ENCODE measurements at regions not wholly inside any gene's neighbourhood (a gene's known extent, or its start where the extent isn't known, plus 50 kb on each side); places are given as distances from the start of the nearest gene placed in this dataset.

- no peak for FAIRE-seq
- Histone ChIP-seq H3K36me3 (ENCODE audit: control insufficient read depth, insufficient read depth, low read length) (no peaks in the 10 kb centered on the region), H3K4me3 (ENCODE audit: low read depth, low read length) (no peak overlapping the region), H3K27me3 (ENCODE audit: control insufficient read depth, insufficient read depth, low read length) (no peaks in the 10 kb centered on the region)
- TF ChIP-seq CTCF (IDR thresholded peaks at IDR 0.05; ENCODE audit: insufficient read depth, low read length, severe bottlenecking) = no peak
- DNase-seq (ENCODE audit: low read depth) = peak; percentile 77
These were observed 330.8 kb downstream of the PTEN start for GRCh38 chr10:88194041-88194887.

- Histone ChIP-seq H3K27me3 (ENCODE audit: control insufficient read depth, insufficient read depth, low read length) (no peaks in the 10 kb centered on the region), H3K36me3 (ENCODE audit: control insufficient read depth, insufficient read depth, low read length) (no peaks in the 10 kb centered on the region), H3K4me3 (ENCODE audit: low read depth, low read length) (no peak overlapping the region)
- no peak for FAIRE-seq
- no peak for TF ChIP-seq CTCF (IDR thresholded peaks at IDR 0.05; ENCODE audit: insufficient read depth, low read length, severe bottlenecking)
- no peak for DNase-seq (ENCODE audit: low read depth)
These were observed 331.5 kb downstream of the PTEN start for GRCh38 chr10:88194961-88195367.

GRCh38 chr10:88195841-88196240 is 332.4 kb downstream of the PTEN start:
- no peaks in the 10 kb centered on the region for H3K27me3 ChIP-seq (ENCODE audit: control insufficient read depth, insufficient read depth, low read length)
- TF ChIP-seq CTCF (IDR thresholded peaks at IDR 0.05; ENCODE audit: insufficient read depth, low read length, severe bottlenecking) = no peak
- DNase-seq (ENCODE audit: low read depth) = no peak
- no peaks in the 10 kb centered on the region for H3K36me3 ChIP-seq (ENCODE audit: control insufficient read depth, insufficient read depth, low read length)
- FAIRE-seq = no peak
- H3K4me3 ChIP-seq (ENCODE audit: low read depth, low read length) = no peak overlapping the region

GRCh38 chr10:88196291-88196690 is 332.9 kb downstream of the PTEN start:
- Histone ChIP-seq H3K27me3 (ENCODE audit: control insufficient read depth, insufficient read depth, low read length) (no peaks in the 10 kb centered on the region), H3K36me3 (ENCODE audit: control insufficient read depth, insufficient read depth, low read length) (no peaks in the 10 kb centered on the region), H3K4me3 (ENCODE audit: low read depth, low read length) (no peak overlapping the region)
- FAIRE-seq = no peak
- DNase-seq (ENCODE audit: low read depth) = no peak
- TF ChIP-seq CTCF (IDR thresholded peaks at IDR 0.05; ENCODE audit: insufficient read depth, low read length, severe bottlenecking) = no peak

- no peak for TF ChIP-seq CTCF (IDR thresholded peaks at IDR 0.05; ENCODE audit: insufficient read depth, low read length, severe bottlenecking)
- Histone ChIP-seq H3K36me3 (ENCODE audit: control insufficient read depth, insufficient read depth, low read length) (no peaks in the 10 kb centered on the region), H3K27me3 (ENCODE audit: control insufficient read depth, insufficient read depth, low read length) (no peaks in the 10 kb centered on the region), H3K4me3 (ENCODE audit: low read depth, low read length) (no peak overlapping the region)
- FAIRE-seq (no peak), DNase-seq (ENCODE audit: low read depth) (peak; percentile 91)
These were observed 334.6 kb downstream of the PTEN start for GRCh38 chr10:88198023-88198422.
